ENCODE measurements at regions not wholly inside any gene's neighbourhood (a gene's known extent, or its start where the extent isn't known, plus 50 kb on each side); places are given as distances from the start of the nearest gene placed in this dataset.

DNA sequence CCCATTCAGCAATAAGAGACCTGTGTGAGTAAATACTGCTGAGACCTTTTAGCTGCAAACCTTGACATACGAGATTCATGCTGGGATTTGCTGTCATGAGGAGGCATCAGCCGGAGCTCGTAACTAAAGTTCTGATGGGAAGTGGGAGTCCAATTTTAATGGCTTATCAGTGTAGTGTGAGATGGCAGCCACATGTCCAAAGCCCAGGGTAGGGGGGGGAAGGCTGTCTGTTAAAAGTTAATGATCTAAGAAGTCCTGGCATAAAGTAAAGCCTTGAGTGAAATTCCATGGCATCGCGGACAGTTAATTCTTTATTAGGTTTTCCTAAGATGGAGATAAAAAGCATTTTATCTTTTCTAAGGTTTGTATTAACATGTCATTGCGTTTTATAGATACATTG lies 240.0 kb downstream of the AACS start:
- no peak for TF ChIP-seq ZFX (IDR thresholded peaks at IDR 0.05; ENCODE audit: borderline replicate concordance)
- TF ChIP-seq, protein P1, sequence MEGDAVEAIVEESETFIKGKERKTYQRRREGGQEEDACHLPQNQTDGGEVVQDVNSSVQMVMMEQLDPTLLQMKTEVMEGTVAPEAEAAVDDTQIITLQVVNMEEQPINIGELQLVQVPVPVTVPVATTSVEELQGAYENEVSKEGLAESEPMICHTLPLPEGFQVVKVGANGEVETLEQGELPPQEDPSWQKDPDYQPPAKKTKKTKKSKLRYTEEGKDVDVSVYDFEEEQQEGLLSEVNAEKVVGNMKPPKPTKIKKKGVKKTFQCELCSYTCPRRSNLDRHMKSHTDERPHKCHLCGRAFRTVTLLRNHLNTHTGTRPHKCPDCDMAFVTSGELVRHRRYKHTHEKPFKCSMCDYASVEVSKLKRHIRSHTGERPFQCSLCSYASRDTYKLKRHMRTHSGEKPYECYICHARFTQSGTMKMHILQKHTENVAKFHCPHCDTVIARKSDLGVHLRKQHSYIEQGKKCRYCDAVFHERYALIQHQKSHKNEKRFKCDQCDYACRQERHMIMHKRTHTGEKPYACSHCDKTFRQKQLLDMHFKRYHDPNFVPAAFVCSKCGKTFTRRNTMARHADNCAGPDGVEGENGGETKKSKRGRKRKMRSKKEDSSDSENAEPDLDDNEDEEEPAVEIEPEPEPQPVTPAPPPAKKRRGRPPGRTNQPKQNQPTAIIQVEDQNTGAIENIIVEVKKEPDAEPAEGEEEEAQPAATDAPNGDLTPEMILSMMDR (IDR thresholded peaks at IDR 0.05), result no peak
- H3K27ac ChIP-seq, result no peak overlapping the region

DNA sequence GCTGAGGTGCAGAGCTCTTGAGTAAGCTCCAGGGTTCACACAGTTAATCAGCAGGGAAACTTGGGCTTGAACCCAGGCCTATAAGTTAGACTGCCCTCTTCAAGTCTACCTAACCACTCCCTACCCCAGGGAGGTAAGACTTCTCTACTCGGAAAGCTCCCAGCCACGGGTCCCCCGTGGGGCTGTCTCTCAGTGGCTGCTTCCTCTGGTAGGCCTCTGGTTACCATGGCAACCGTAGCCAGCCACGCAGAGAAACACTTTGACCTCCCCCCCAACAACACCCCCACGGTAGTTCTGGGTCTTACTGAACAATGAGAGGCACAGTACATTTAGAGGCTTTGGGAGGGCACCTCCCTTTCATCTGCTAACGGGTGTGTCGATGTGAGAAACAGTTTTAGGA lies 245.2 kb downstream of the AACS start:
- TF ChIP-seq, protein P1 (IDR thresholded peaks at IDR 0.05), result no peak
- no peak for TF ChIP-seq ZFX (IDR thresholded peaks at IDR 0.05; ENCODE audit: borderline replicate concordance)
- H3K27ac ChIP-seq, result no peak overlapping the region

DNA sequence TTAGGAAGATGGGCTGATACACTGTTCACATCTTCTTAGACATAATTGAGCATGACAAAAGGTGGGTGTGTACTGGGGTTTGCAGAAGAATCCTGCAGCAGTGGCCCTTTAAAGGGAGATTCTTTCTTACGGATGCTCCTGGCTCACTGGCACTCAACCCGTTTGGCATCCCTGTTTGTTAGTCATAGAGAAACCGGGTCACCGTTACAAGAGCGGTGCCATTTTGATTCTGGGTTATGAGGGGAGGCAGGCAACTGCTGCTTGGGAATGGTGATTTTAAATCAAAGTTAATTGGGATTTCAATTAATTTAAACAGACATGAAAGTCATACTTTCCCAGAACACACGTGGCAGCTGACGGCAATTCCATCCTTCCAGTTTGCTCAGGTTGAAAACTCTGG lies 245.8 kb downstream of the AACS start:
- H3K27ac ChIP-seq, result no peak overlapping the region
- TF ChIP-seq, protein P1 (IDR thresholded peaks at IDR 0.05), result no peak
- TF ChIP-seq ZFX (IDR thresholded peaks at IDR 0.05; ENCODE audit: borderline replicate concordance), result no peak

DNA sequence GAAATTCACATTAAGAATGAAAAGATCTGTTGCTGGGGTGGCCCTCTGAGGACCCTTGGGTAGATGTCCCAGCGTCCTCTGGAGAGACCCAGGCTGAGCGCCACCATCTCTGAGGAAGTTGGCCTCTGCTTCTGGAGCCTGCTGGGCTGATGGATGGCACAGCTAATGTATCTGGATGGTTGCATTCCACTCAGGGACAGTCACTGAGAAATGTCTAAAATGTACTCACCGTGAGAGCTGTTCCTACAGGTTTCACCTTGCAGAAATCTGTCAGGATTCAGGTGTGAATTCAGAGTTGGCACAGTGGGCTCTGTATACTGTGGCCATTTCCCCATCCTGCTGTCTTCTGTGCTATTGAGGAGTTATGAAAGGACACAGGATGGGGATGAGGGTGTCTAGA lies 247.2 kb downstream of the AACS start:
- no peak for TF ChIP-seq ZFX (IDR thresholded peaks at IDR 0.05; ENCODE audit: borderline replicate concordance)
- TF ChIP-seq, protein P1 (IDR thresholded peaks at IDR 0.05), result no peak
- no peak overlapping the region for H3K27ac ChIP-seq

DNA sequence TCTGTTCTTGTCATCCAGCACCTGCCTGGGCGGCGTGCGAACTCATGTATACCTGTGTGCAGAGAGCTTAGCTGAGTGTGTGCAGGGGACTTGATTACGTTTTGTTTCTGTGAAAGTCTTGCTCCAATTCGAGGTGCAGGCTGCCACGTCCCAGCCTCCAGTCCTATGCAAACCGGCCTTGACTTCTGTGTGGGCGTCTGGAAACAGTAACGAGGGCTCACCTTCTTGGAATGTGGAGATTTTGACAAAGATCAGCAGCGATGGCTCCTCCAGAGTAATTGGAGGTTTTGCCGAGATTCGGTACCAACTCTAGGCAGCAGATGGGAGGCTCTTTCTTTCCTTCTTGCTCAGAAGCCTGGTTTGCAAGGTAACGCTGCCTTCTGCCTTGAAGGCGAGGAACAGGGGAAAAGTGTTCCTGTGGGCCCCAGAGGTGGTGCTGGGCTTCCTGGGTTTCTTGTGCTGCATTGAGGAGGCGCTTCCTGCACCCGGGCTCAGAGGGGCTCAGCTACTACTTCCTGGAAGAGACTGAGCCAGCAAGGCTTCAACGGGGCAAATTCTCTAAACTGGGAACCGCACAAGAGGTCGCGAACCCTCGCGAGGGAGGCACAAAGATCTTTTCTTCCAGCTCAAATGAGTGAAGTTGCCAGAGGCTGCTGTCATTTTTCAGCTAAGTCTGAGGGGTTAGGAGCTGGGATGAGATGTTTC lies 249.0 kb downstream of the AACS start:
- H3K27ac ChIP-seq, result no peak overlapping the region
- no peak for TF ChIP-seq ZFX (IDR thresholded peaks at IDR 0.05; ENCODE audit: borderline replicate concordance)
- TF ChIP-seq, protein P1 (IDR thresholded peaks at IDR 0.05), result no peak

DNA sequence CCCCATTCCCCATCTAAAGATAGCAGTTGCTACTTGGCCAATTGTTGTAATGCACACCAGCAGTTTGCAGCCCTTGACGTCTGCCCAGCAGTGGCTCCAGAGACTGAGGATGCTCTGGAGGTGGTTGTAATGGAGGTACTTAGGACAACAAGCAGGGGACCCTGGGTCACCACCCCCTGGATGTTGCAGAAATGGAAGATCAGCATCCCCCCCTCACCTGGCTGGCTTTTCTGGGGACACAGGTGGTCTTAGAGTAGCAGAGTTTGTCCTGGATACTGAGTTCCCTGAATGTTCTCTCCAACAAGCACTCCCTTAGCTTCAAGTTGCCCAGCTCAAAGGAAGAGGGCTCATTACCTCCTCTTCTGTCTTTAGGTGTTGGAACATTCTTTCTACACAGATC lies 250.5 kb downstream of the AACS start:
- H3K27ac ChIP-seq, result no peak overlapping the region

DNA sequence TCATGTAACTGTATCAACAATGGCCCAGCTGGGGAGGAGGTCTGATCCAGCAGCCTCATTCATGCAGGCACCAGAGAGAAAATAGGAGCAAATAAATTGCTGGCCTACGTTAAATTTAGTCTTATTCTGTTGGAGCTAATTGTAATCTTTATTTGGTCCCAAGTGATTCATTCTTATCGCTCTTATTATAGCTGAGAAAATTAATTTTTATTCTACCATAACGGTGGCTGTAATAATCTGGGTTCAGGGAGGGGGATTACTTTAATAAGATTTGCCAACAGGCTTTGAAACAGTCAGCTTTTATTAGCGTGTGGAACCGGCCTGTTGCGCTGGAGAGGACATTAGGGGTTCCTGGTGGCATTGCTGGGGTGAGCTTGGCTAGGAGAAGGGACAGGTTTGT lies 254.9 kb downstream of the AACS start:
- no peak overlapping the region for H3K27ac ChIP-seq
- TF ChIP-seq, protein P1 (IDR thresholded peaks at IDR 0.05), result no peak
- TF ChIP-seq ZFX (IDR thresholded peaks at IDR 0.05; ENCODE audit: borderline replicate concordance), result no peak

More for the DNA sequence above, 250.5 kb downstream of the AACS start:
- no peak for TF ChIP-seq ZFX (IDR thresholded peaks at IDR 0.05; ENCODE audit: borderline replicate concordance)
- TF ChIP-seq, protein P1 (IDR thresholded peaks at IDR 0.05), result no peak
